Pancreas (tissue), 10 donors: ENCODE measurements at regions not wholly inside any gene's neighbourhood (a gene's known extent, or its start where the extent isn't known, plus 50 kb on each side); places are given as distances from the start of the nearest gene placed in this dataset.
"Not testable (repeated sequence)": the region's sequence is repeated elsewhere in the genome, so short reads cannot be mapped to it uniquely, and the experiment has no call there.

Experiments used
- ATAC-seq, 4 donors: fragments of 200-7000 bp; cut with Tn5 transposase; one replicate each; pipeline versions ENCODE4 v1.8.0 to v1.9.1; 2020; ENCODE audit warnings: mild to moderate bottlenecking in 4 of 4, moderate library complexity in 4 of 4
- DNase-seq, 6 donors: peaks; one replicate each; pipeline ENCODE4 v3.0.0-alpha.2; 2020
- FAIRE-seq: peaks from 2 replicates; lab custom pipeline; 2012; peaks lifted over from hg19 to GRCh38; lab: Jason Lieb, UNC
- H3K27ac ChIP-seq, 4 donors: fragments of 200-600 bp; sonication (generic); 1 replicate in 3 of 4; 2 replicates in 1 of 4; pipeline versions ENCODE4 v1.5.0 to v1.8.0; 2020
- H3K27me3 ChIP-seq, 4 donors: fragments of 200-600 bp; one replicate each; pipeline ENCODE4 v1.8.0; 2021
- H3K36me3 ChIP-seq, 3 donors: fragments of 200-600 bp; sonication (generic) in 1 of 3; one replicate each; pipeline versions ENCODE4 v1.5.0 to v1.8.0; 2020 to 2021
- H3K4me1 ChIP-seq, 3 donors: fragments of 200-600 bp; one replicate each; pipeline ENCODE4 v1.8.0; 2021
- H3K4me3 ChIP-seq, 4 donors: fragments of 200-600 bp; sonication (generic) in 2 of 4; one replicate each; pipeline versions ENCODE4 v1.5.0 to v1.8.0; 2020 to 2021
- H3K9me3 ChIP-seq, 4 donors: fragments of 200-600 bp; one replicate each; pipeline ENCODE4 v1.8.0; 2021
- CTCF ChIP-seq, 4 donors: fragments of 200-600 bp; sonication (generic) in 3 of 4; IDR thresholded peaks; one replicate each; pipeline versions ENCODE4 v1.5.0 to v1.8.0; 2021; ENCODE audit warnings: antibody characterized with exemption in 4 of 4
- WGBS, 2 donors: extraction: QIAGEN DNeasy Blood & Tissue Kit; methylation state at CpG; one replicate each; pipeline ENCODE4 v1.1.7; 2013; 5-methylcytosine and 5-hydroxymethylcytosine counted together
- intact Hi-C, 3 donors: fragments of 100-400 bp; cut with DNase I; formaldehyde crosslinking; loops; one replicate each; pipeline versions ENCODE4 v1.11.1 to v1.14.2; 2022
- donor health status: healthy with polysubstance abuse.
- donor health status: DM: no; HTN: no; CAD: no; lungs with moderate emphysema.
- donor health status: DM: no; HTN: no; CAD: no.
- donor health status: control.
- donor health status: control.
- donor health status: Bipolar disorder and iron deficiency.
- donor health status: DM: yes; HTN: yes; CAD: no.
- donor health status: DM: no; HTN: no; CAD: no.
- donor health status: DM: no; HTN: no; CAD: no.
- donor health status: DM: yes; HTN: yes; CAD: no.

DNA sequence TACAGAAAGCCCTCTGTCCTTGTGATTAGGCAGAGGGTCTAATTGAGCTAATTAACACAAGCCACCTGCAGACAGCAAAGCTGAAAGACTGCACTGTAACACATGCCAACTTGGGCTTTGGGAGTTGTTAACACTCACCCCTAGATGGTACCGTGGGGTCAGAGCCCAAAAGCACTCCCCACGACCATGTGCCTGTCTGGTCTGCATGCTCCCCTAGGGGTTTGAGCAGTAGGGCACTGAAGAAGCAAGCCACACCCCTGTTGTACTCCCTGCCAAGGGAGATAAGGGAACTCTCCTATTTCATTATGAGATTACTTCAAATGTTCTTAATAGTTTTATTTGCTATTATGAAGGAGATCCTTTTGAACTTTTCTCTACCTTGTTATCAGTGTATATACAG is 560.1 kb upstream of the FSHR start:
- Histone ChIP-seq H3K4me3 (no peak overlapping the region), H3K9me3 (no peaks in the 10 kb centered on the region), H3K27me3 (no peaks in the 10 kb centered on the region), H3K36me3 (no peaks in the 10 kb centered on the region), H3K27ac (no peak overlapping the region), H3K4me1 (peaks cover 0 to 5% (median 0%) of the 10 kb centered on the region in 3 donors)
- 61 to 62% methylated on average over 2 of the region's 2 CpGs for WGBS, 2 donors
- no peak for TF ChIP-seq CTCF (IDR thresholded peaks at IDR 0.05)
- no peak for DNase-seq
- FAIRE-seq, result no peak
- intact Hi-C loops, result no loop called here
- ATAC-seq, result no peak

DNA sequence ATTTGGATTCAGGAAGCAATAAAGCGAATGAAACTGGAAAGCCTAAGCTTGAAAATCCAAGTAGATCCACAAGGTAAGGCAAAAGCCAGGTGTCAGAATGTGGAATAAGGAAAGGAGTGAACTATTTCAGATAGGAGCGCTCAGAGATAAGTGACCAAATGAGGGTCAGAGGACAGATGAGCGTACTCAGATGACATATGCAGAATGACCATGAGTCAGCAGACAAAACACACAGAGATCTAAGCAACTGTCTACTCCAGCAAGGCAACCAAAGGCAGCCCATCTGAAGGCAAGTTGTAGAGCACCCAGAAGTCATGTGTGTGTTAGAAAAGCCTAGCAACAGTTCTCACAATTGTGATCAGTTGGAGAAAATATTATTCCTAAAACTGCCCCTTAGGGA is 548.4 kb upstream of the FSHR start:
- intact Hi-C loops, result no loop called here
- WGBS, 2 donors, result 73 to 84% methylated on average over 3 of the region's 3 CpGs
- no peaks in the 10 kb centered on the region for H3K9me3 ChIP-seq
- ATAC-seq (no peak), FAIRE-seq (no peak), DNase-seq (no peak)
- no peak overlapping the region for H3K4me3 ChIP-seq
- H3K27ac ChIP-seq, result no peak overlapping the region
- H3K36me3 ChIP-seq, result no peaks in the 10 kb centered on the region
- no peaks in the 10 kb centered on the region for H3K27me3 ChIP-seq
- no peaks in the 10 kb centered on the region for H3K4me1 ChIP-seq
- TF ChIP-seq CTCF (IDR thresholded peaks at IDR 0.05), result no peak

DNA sequence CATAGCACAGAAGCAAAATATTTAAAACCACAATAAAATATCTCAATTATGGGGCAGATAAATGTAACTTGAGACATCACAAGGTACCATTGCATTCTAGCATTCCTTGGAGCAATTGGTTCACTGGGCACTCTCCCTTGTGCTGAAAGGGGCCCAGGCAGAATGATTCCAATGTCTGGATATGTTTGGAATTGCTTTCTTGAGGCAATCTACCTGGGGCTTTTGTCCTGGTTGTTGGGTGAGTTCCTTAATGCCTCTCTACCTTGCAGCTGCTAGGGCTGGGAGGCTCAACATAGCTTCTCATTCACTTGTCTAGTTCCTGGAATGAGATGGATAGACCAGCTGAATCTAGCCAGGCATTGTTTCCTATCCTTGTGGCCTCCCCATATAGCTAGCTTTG is 539.6 kb upstream of the FSHR start:
- no peaks in the 10 kb centered on the region for H3K36me3 ChIP-seq
- no peak overlapping the region for H3K4me3 ChIP-seq
- H3K27me3 ChIP-seq, result no peaks in the 10 kb centered on the region
- H3K27ac ChIP-seq, result no peak overlapping the region
- intact Hi-C loops, result no loop called here
- no peak for ATAC-seq
- no peaks in the 10 kb centered on the region for H3K9me3 ChIP-seq
- DNase-seq, result no peak
- H3K4me1 ChIP-seq, result no peaks in the 10 kb centered on the region
- TF ChIP-seq CTCF (IDR thresholded peaks at IDR 0.05), result no peak
- no peak for FAIRE-seq

DNA sequence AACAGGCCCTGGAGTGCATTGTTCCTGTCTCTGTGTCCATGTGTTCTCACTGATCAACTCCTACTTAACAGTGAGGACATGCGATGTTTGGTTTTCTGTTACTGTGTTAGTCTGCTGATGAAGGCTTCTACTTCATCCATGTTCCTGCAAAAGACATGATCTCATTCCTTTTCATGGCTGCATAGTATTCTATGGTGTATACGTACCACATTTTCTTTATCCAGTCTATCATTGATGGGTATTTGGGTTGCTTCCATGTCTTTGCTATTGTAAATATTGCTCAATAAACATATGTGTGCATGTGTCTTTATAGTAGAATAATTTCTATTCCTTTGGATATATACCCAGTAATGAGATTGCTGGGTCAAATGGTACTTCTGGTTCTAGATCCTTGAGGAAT is 537.7 kb upstream of the FSHR start:
- not testable (repeated sequence) for FAIRE-seq

GRCh38 chr2:49687918-49688317 is 533.6 kb upstream of the FSHR start:
- no peaks in the 10 kb centered on the region for H3K27me3 ChIP-seq
- no peak for DNase-seq
- FAIRE-seq, result peak; percentile 9
- H3K4me1 ChIP-seq, result no peaks in the 10 kb centered on the region
- peak in 3 of 4 donors; percentile 17 to 28 (median 20) for TF ChIP-seq CTCF (IDR thresholded peaks at IDR 0.05)
- no peak overlapping the region for H3K27ac ChIP-seq
- peak in 1 of 4 donors; percentile 63 for ATAC-seq
- intact Hi-C loops, result no loop called here
- H3K9me3 ChIP-seq, result no peaks in the 10 kb centered on the region
- H3K4me3 ChIP-seq, result no peak overlapping the region
- 64 to 80% methylated on average over 1 of the region's 1 CpG for WGBS, 2 donors
- H3K36me3 ChIP-seq, result no peaks in the 10 kb centered on the region

More for the DNA sequence above, 537.7 kb upstream of the FSHR start:
- WGBS, 2 donors, result 87 to 93% methylated on average over 2 of the region's 2 CpGs
- H3K27me3 ChIP-seq, H3K4me1 ChIP-seq, DNase-seq, H3K4me3 ChIP-seq, ATAC-seq, H3K27ac ChIP-seq, H3K9me3 ChIP-seq, intact Hi-C loops, H3K36me3 ChIP-seq: not testable (repeated sequence)
